ENCODE measurements at regions not wholly inside any gene's neighbourhood (a gene's known extent, or its start where the extent isn't known, plus 50 kb on each side); places are given as distances from the start of the nearest gene placed in this dataset.

DNA sequence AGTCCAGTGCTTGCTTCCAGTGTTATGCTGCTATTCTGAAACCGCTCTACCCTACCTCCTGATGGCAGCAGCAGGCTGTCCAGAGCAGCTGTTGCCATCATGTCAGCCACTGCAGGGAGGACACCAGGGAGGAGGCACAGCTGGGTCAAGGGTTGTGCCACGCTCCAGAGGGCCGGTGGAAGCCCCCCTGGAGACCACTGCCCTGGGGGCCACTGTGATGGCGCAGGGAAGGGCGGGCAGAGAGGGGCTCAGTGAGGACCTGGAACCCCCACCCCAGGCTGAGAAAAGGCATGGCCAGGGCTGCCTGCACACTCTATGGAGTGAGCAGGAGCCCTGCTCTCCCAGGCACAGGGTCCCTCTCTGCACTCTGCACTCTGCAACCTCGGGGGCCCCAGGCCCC, 271.3 kb upstream of the BTBD3 start:
- no peak overlapping the region for H3K4ac ChIP-seq (ENCODE audit: low read length)
- no peak overlapping the region for H3K18ac ChIP-seq (ENCODE audit: low read length)
- H3K4me2 ChIP-seq (ENCODE audit: insufficient read depth, low read length, poor library complexity, severe bottlenecking), result no peak overlapping the region
- no peak overlapping the region for H2BK5ac ChIP-seq (ENCODE audit: low read length)
- no peak overlapping the region for H2AK5ac ChIP-seq (ENCODE audit: low read depth, low read length)
- H2AFZ ChIP-seq (ENCODE audit: low read length), result no peak overlapping the region
- no peaks in the 10 kb centered on the region for H3K4me1 ChIP-seq (ENCODE audit: control insufficient read depth in 2 of 2, insufficient read depth in 1 of 2, low read depth in 1 of 2, low read length in 2 of 2)
- no peak overlapping the region for H3K14ac ChIP-seq (ENCODE audit: low read length)
- no peak overlapping the region for H2BK15ac ChIP-seq (ENCODE audit: low read length)
- H3K27me3 ChIP-seq (ENCODE audit: control insufficient read depth in 3 of 3, insufficient read depth in 3 of 3, low read depth in 1 of 3, low read length in 3 of 3), result peaks cover 0 to 3% (median 0%) of the 10 kb centered on the region in 3 experiments
- no peak overlapping the region for H4K8ac ChIP-seq (ENCODE audit: low read depth, low read length)
- no peak overlapping the region for H4K91ac ChIP-seq (ENCODE audit: low read depth, low read length, poor library complexity)
- H2BK120ac ChIP-seq (ENCODE audit: low read depth, low read length), result no peak overlapping the region
- WGBS, 2 donors (ENCODE audit: extremely low coverage in 2 of 2, insufficient read length in 2 of 2, insufficient replicate concordance in 1 of 2), result no CpG with 5 or more reads among the region's 6 CpGs
- no peak overlapping the region for H3K4me3 ChIP-seq (ENCODE audit: low read length in 2 of 2)
- no peaks in the 10 kb centered on the region for H3K9me3 ChIP-seq (replicated peaks in 1 of 2; ENCODE audit: control insufficient read depth in 2 of 2, insufficient read depth in 1 of 2, low read depth in 1 of 2, low read length in 2 of 2)
- H3K23ac ChIP-seq (ENCODE audit: low read depth, low read length, poor library complexity), result no peak overlapping the region
- H3K27ac ChIP-seq (replicated peaks; ENCODE audit: low read length), result no peak overlapping the region
- H3K79me1 ChIP-seq (ENCODE audit: low read depth, low read length), result no peaks in the 10 kb centered on the region
- no peak for DNase-seq (ENCODE audit: low spot score)
- no peak overlapping the region for H3K9ac ChIP-seq (ENCODE audit: low read depth, low read length, poor library complexity)
- no peaks in the 10 kb centered on the region for H3K36me3 ChIP-seq (replicated peaks in 1 of 2; ENCODE audit: control insufficient read depth in 2 of 2, insufficient read depth in 2 of 2, low read length in 2 of 2)
- no peak overlapping the region for H2BK12ac ChIP-seq (ENCODE audit: low read length)

DNA sequence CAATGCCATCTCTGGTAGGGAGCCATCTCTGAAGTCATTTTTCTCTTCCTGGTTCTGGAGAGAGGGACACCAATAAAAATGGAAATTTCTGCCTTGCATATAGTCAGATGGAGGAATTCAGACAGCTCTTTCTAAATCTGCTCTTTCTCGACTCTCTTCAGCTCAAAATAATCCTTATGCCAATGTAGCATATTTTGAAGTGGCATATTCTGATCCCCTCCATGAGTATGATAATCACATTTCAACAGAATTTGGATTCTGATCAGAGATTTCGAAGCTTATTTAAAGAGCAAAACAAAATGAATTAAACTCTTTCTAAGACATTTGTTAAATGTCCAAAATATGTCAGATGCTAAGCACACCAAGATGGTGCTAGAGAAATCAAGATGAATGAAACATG, 267.1 kb upstream of the BTBD3 start:
- Histone ChIP-seq H2AK5ac (ENCODE audit: low read depth, low read length) (no peak overlapping the region), H2BK15ac (ENCODE audit: low read length) (no peak overlapping the region), H3K4me2 (ENCODE audit: insufficient read depth, low read length, poor library complexity, severe bottlenecking) (no peak overlapping the region), H3K36me3 (replicated peaks in 1 of 2; ENCODE audit: control insufficient read depth in 2 of 2, insufficient read depth in 2 of 2, low read length in 2 of 2) (no peaks in the 10 kb centered on the region), H3K4me1 (ENCODE audit: control insufficient read depth in 2 of 2, insufficient read depth in 1 of 2, low read depth in 1 of 2, low read length in 2 of 2) (no peaks in the 10 kb centered on the region), H3K23ac (ENCODE audit: low read depth, low read length, poor library complexity) (no peak overlapping the region), H3K4ac (ENCODE audit: low read length) (no peak overlapping the region), H2BK12ac (ENCODE audit: low read length) (no peak overlapping the region), H3K27me3 (ENCODE audit: control insufficient read depth in 3 of 3, insufficient read depth in 3 of 3, low read depth in 1 of 3, low read length in 3 of 3) (peaks cover 0 to under 1% (median 0%) of the 10 kb centered on the region in 3 experiments), H3K14ac (ENCODE audit: low read length) (no peak overlapping the region), H3K4me3 (ENCODE audit: low read length in 2 of 2) (no peak overlapping the region), H3K27ac (replicated peaks; ENCODE audit: low read length) (no peak overlapping the region), H3K9me3 (replicated peaks in 1 of 2; ENCODE audit: control insufficient read depth in 2 of 2, insufficient read depth in 1 of 2, low read depth in 1 of 2, low read length in 2 of 2) (no peaks in the 10 kb centered on the region), H3K9ac (ENCODE audit: low read depth, low read length, poor library complexity) (no peak overlapping the region), H2AFZ (ENCODE audit: low read length) (no peak overlapping the region), H2BK5ac (ENCODE audit: low read length) (no peak overlapping the region), H2BK120ac (ENCODE audit: low read depth, low read length) (no peak overlapping the region), H3K18ac (ENCODE audit: low read length) (no peak overlapping the region), H4K91ac (ENCODE audit: low read depth, low read length, poor library complexity) (no peak overlapping the region), H3K79me1 (ENCODE audit: low read depth, low read length) (no peaks in the 10 kb centered on the region), H4K8ac (ENCODE audit: low read depth, low read length) (no peak overlapping the region)
- no peak for DNase-seq (ENCODE audit: low spot score)
- WGBS, 2 donors (ENCODE audit: extremely low coverage in 2 of 2, insufficient read length in 2 of 2, insufficient replicate concordance in 1 of 2), result no CpG with 5 or more reads among the region's 2 CpGs

- H2AFZ ChIP-seq (ENCODE audit: low read length), result no peak overlapping the region
- no peak overlapping the region for H2BK120ac ChIP-seq (ENCODE audit: low read depth, low read length)
- no peak overlapping the region for H3K4me2 ChIP-seq (ENCODE audit: insufficient read depth, low read length, poor library complexity, severe bottlenecking)
- no peak overlapping the region for H3K4ac ChIP-seq (ENCODE audit: low read length)
- H4K91ac ChIP-seq (ENCODE audit: low read depth, low read length, poor library complexity), result no peak overlapping the region
- H4K8ac ChIP-seq (ENCODE audit: low read depth, low read length), result no peak overlapping the region
- no peak overlapping the region for H2AK5ac ChIP-seq (ENCODE audit: low read depth, low read length)
- no peak for DNase-seq (ENCODE audit: low spot score)
- no peak overlapping the region for H2BK12ac ChIP-seq (ENCODE audit: low read length)
- no CpG with 5 or more reads among the region's 2 CpGs for WGBS, 2 donors (ENCODE audit: extremely low coverage in 2 of 2, insufficient read length in 2 of 2, insufficient replicate concordance in 1 of 2)
- no peak overlapping the region for H3K23ac ChIP-seq (ENCODE audit: low read depth, low read length, poor library complexity)
- no peak overlapping the region for H2BK15ac ChIP-seq (ENCODE audit: low read length)
- no peaks in the 10 kb centered on the region for H3K36me3 ChIP-seq (replicated peaks in 1 of 2; ENCODE audit: control insufficient read depth in 2 of 2, insufficient read depth in 2 of 2, low read length in 2 of 2)
- H3K4me1 ChIP-seq (ENCODE audit: control insufficient read depth in 2 of 2, insufficient read depth in 1 of 2, low read depth in 1 of 2, low read length in 2 of 2), result no peaks in the 10 kb centered on the region
- no peak overlapping the region for H3K14ac ChIP-seq (ENCODE audit: low read length)
- no peak overlapping the region for H3K27ac ChIP-seq (replicated peaks; ENCODE audit: low read length)
- H3K27me3 ChIP-seq (ENCODE audit: control insufficient read depth in 3 of 3, insufficient read depth in 3 of 3, low read depth in 1 of 3, low read length in 3 of 3), result no peaks in the 10 kb centered on the region
- H3K4me3 ChIP-seq (ENCODE audit: low read length in 2 of 2), result no peak overlapping the region
- no peaks in the 10 kb centered on the region for H3K79me1 ChIP-seq (ENCODE audit: low read depth, low read length)
- H3K18ac ChIP-seq (ENCODE audit: low read length), result no peak overlapping the region
- H2BK5ac ChIP-seq (ENCODE audit: low read length), result no peak overlapping the region
- no peak overlapping the region for H3K9ac ChIP-seq (ENCODE audit: low read depth, low read length, poor library complexity)
- H3K9me3 ChIP-seq (replicated peaks in 1 of 2; ENCODE audit: control insufficient read depth in 2 of 2, insufficient read depth in 1 of 2, low read depth in 1 of 2, low read length in 2 of 2), result no peaks in the 10 kb centered on the region
These were observed 266.6 kb upstream of the BTBD3 start for GRCh38 chr20:11651138-11651537.

DNA sequence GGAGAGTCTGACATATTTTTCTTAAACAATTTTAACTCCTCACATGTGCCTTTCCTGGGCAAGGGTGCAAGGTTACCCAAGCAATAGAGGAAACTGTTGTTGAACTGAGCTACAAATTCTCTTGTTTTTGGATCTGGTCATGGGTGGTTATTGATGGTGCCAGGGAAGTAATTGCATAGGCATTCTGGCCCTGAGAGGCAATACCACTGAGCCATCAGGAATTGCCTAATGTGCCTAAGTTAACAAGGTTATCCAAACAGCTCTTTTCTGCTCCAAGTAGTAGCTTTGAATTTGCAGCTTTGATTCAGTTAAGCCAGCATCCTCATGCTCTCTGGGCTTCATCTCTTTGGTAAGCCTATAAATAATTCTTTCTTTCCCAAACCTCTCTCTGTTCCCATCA, 266.0 kb upstream of the BTBD3 start:
- H3K18ac ChIP-seq (ENCODE audit: low read length), result no peak overlapping the region
- H3K36me3 ChIP-seq (replicated peaks in 1 of 2; ENCODE audit: control insufficient read depth in 2 of 2, insufficient read depth in 2 of 2, low read length in 2 of 2), result no peaks in the 10 kb centered on the region
- no peak overlapping the region for H2BK5ac ChIP-seq (ENCODE audit: low read length)
- H3K4me3 ChIP-seq (ENCODE audit: low read length in 2 of 2), result no peak overlapping the region
- no peak overlapping the region for H2BK120ac ChIP-seq (ENCODE audit: low read depth, low read length)
- no peak overlapping the region for H3K9ac ChIP-seq (ENCODE audit: low read depth, low read length, poor library complexity)
- H3K79me1 ChIP-seq (ENCODE audit: low read depth, low read length), result no peaks in the 10 kb centered on the region
- no peak overlapping the region for H2AFZ ChIP-seq (ENCODE audit: low read length)
- no peak overlapping the region for H3K14ac ChIP-seq (ENCODE audit: low read length)
- H3K27ac ChIP-seq (replicated peaks; ENCODE audit: low read length), result no peak overlapping the region
- H2BK12ac ChIP-seq (ENCODE audit: low read length), result no peak overlapping the region
- no peak overlapping the region for H3K4ac ChIP-seq (ENCODE audit: low read length)
- DNase-seq (ENCODE audit: low spot score), result no peak
- no peak overlapping the region for H4K8ac ChIP-seq (ENCODE audit: low read depth, low read length)
- H3K23ac ChIP-seq (ENCODE audit: low read depth, low read length, poor library complexity), result no peak overlapping the region
- no peaks in the 10 kb centered on the region for H3K27me3 ChIP-seq (ENCODE audit: control insufficient read depth in 3 of 3, insufficient read depth in 3 of 3, low read depth in 1 of 3, low read length in 3 of 3)
- H2AK5ac ChIP-seq (ENCODE audit: low read depth, low read length), result no peak overlapping the region
- no peak overlapping the region for H3K4me2 ChIP-seq (ENCODE audit: insufficient read depth, low read length, poor library complexity, severe bottlenecking)
- no peaks in the 10 kb centered on the region for H3K9me3 ChIP-seq (replicated peaks in 1 of 2; ENCODE audit: control insufficient read depth in 2 of 2, insufficient read depth in 1 of 2, low read depth in 1 of 2, low read length in 2 of 2)
- no peak overlapping the region for H2BK15ac ChIP-seq (ENCODE audit: low read length)
- no peak overlapping the region for H4K91ac ChIP-seq (ENCODE audit: low read depth, low read length, poor library complexity)
- H3K4me1 ChIP-seq (ENCODE audit: control insufficient read depth in 2 of 2, insufficient read depth in 1 of 2, low read depth in 1 of 2, low read length in 2 of 2), result no peaks in the 10 kb centered on the region

All from neuronal stem cell (in vitro differentiated cells).